OCI-LY1 (cell line): ENCODE measurements at regions not wholly inside any gene's neighbourhood (a gene's known extent, or its start where the extent isn't known, plus 50 kb on each side); places are given as distances from the start of the nearest gene placed in this dataset.
"Not testable (repeated sequence)": the region's sequence is repeated elsewhere in the genome, so short reads cannot be mapped to it uniquely, and the experiment has no call there.

Source experiments
- EZH2 ChIP-seq: fragments of 200-600 bp; sonication (generic), shearing (Covaris generic); IDR thresholded peaks from 2 replicates; pipeline ENCODE4 v1.8.0; 2017; ENCODE audit warnings: borderline replicate concordance, mixed run types, mild to moderate bottlenecking, antibody characterized with exemption, low read length, moderate library complexity, mixed read lengths
- TF ChIP-seq, protein P1 (sequence below): fragments of 200-600 bp; sonication (generic), shearing (Covaris generic); IDR thresholded peaks from 2 replicates; pipeline ENCODE4 v1.5.1; 2017; ENCODE audit warnings: mild to moderate bottlenecking, antibody characterized with exemption, low read length, moderate library complexity, mixed read lengths

DNA sequence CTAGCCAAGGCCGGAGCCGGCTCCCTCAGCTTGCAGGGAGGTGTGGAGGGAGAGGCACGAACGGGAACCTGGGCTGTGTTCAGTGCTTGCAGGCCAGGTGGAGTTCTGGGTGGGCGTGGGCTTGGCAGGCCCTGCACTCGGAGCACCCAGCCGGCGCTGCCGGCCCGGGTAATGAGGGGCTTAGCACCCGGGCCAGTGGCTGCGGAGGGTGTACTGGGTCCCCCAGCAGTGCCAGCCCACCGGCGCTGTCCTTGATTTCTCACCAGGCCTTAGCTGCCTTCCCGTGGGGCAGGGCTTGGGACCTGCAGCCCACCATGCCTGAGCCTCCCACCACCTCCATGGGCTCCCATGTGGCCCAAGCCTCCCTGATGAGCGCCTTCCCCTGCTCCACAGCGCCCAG, 430.5 kb upstream of the API5 start:
- TF ChIP-seq, protein P1, sequence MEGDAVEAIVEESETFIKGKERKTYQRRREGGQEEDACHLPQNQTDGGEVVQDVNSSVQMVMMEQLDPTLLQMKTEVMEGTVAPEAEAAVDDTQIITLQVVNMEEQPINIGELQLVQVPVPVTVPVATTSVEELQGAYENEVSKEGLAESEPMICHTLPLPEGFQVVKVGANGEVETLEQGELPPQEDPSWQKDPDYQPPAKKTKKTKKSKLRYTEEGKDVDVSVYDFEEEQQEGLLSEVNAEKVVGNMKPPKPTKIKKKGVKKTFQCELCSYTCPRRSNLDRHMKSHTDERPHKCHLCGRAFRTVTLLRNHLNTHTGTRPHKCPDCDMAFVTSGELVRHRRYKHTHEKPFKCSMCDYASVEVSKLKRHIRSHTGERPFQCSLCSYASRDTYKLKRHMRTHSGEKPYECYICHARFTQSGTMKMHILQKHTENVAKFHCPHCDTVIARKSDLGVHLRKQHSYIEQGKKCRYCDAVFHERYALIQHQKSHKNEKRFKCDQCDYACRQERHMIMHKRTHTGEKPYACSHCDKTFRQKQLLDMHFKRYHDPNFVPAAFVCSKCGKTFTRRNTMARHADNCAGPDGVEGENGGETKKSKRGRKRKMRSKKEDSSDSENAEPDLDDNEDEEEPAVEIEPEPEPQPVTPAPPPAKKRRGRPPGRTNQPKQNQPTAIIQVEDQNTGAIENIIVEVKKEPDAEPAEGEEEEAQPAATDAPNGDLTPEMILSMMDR, result not testable (repeated sequence)
- TF ChIP-seq EZH2, result not testable (repeated sequence)
